Ovary (tissue), 7 donors: ENCODE measurements at regions not wholly inside any gene's neighbourhood (a gene's known extent, or its start where the extent isn't known, plus 50 kb on each side); places are given as distances from the start of the nearest gene placed in this dataset.

Experiments
- DNase-seq, 5 donors: peaks; one replicate each; pipeline ENCODE4 v3.0.0-alpha.2; 2019 to 2020
- H3K27ac ChIP-seq, 2 donors: fragments of 200-600 bp; one replicate each; pipeline versions ENCODE4 v1.5.1 to v1.8.0; 2019 to 2022
- H3K27me3 ChIP-seq: fragments of 200-600 bp; one replicate; pipeline ENCODE4 v1.8.0; 2022
- H3K36me3 ChIP-seq: fragments of 200-600 bp; sonication (generic); one replicate; pipeline ENCODE4 v1.5.1; 2019
- H3K4me1 ChIP-seq: one replicate; pipeline ENCODE4 v1.8.1; 2013; ENCODE audit warnings: mild to moderate bottlenecking, moderate library complexity; ENCODE audit not compliant: insufficient read depth
- H3K4me3 ChIP-seq: fragments of 200-600 bp; sonication (generic); one replicate; pipeline ENCODE4 v1.5.1; 2017
- H3K9me3 ChIP-seq, 2 donors: fragments of 200-600 bp in 1 of 2; sonication (generic) in 1 of 2; one replicate each; pipeline versions ENCODE4 v1.5.1 to v1.8.1; 2013 to 2019; ENCODE audit warnings: mild to moderate bottlenecking in 1 of 2, moderate library complexity in 1 of 2
- EP300 ChIP-seq: sonication (generic); formaldehyde crosslinking; IDR thresholded peaks from one replicate; pipeline ENCODE4 v1.6.1; 2017; ENCODE audit warnings: antibody characterized with exemption
- POLR2A ChIP-seq: fragments of 450-650 bp; IDR thresholded peaks from one replicate; pipeline ENCODE4 v1.6.1; 2017; ENCODE audit warnings: antibody characterized with exemption, mild to moderate bottlenecking, moderate library complexity
- WGBS, 3 donors: extraction: QIAGEN DNeasy Blood & Tissue Kit in 1 of 3; methylation state at CpG; one replicate each; pipeline versions ENCODE4 v1.1.5 to v1.1.7; 2013 to 2017; 5-methylcytosine and 5-hydroxymethylcytosine counted together
- intact Hi-C, 4 donors: fragments of 100-400 bp; cut with DNase I; formaldehyde crosslinking; loops; one replicate each; pipeline versions ENCODE4 v1.11.0 to v1.15.1; 2022 to 2023
- TF ChIP-seq, protein P1 (sequence below), 3 donors: fragments of 450-650 bp in 2 of 3; fragments of 200-600 bp in 1 of 3; IDR thresholded peaks; one replicate each; pipeline versions ENCODE4 v1.5.1 to v1.8.0; 2016 to 2022; ENCODE audit warnings: antibody characterized with exemption in 3 of 3, mild to moderate bottlenecking in 1 of 3
- donor health status: DM: no; HTN: no; CAD: no; lungs with moderate emphysema.
- donor health status: DM: no; HTN: no; CAD: no.
- donor health status: Bipolar disorder and iron deficiency.
- donor health status: DM: no; HTN: no; CAD: no.
- donor health status: DM: yes; HTN: yes; CAD: no.

DNA sequence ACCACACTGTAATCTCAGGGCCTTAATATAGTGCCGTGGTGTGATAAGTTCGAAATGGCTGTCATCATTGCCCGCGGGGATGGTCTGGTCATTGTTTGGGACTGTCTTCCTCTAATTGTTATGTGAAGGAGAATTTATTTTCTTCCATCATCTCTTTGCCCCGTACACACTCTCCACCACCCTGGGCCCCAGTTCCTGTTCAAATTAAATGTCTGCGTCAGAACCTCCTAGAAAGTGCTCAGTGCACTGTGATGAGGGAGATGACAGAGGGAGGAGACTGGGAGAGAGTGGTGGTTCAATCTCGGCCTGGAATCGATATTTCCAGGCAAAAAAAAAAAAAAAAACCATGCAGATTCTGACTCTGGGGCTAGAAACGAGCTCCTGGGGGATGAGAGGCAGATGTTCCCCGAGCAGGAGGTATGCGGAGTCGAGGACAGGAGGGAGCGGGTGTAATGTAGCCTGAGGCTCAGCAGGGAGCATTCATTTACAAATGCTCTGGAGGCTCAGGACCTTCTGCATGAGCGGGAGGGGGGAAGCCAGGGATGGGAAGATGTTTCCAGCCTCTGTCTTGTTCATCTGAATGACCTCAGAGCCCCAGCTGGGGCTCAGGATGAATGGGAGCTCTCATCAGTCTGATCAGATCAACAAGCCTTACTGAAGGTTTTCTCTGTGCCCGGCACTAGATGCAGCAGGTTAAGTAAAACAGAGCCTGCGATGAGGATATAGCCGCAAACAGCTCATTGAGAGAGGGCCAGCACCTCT lies 219.5 kb downstream of the TBX5 start:
- Histone ChIP-seq H3K9me3 (no peaks in the 10 kb centered on the region), H3K36me3 (no peaks in the 10 kb centered on the region), H3K27me3 (no peaks in the 10 kb centered on the region), H3K4me3 (no peak overlapping the region), H3K27ac (no peak overlapping the region), H3K4me1 (no peaks in the 10 kb centered on the region)
- no peak for TF ChIP-seq POLR2A
- TF ChIP-seq, protein P1, sequence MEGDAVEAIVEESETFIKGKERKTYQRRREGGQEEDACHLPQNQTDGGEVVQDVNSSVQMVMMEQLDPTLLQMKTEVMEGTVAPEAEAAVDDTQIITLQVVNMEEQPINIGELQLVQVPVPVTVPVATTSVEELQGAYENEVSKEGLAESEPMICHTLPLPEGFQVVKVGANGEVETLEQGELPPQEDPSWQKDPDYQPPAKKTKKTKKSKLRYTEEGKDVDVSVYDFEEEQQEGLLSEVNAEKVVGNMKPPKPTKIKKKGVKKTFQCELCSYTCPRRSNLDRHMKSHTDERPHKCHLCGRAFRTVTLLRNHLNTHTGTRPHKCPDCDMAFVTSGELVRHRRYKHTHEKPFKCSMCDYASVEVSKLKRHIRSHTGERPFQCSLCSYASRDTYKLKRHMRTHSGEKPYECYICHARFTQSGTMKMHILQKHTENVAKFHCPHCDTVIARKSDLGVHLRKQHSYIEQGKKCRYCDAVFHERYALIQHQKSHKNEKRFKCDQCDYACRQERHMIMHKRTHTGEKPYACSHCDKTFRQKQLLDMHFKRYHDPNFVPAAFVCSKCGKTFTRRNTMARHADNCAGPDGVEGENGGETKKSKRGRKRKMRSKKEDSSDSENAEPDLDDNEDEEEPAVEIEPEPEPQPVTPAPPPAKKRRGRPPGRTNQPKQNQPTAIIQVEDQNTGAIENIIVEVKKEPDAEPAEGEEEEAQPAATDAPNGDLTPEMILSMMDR (IDR thresholded peaks at IDR 0.05): no peak
- TF ChIP-seq EP300: no peak
- WGBS, 3 donors: 21 to 36% (median 26%) methylated on average over 17 of the region's 17 CpGs
- intact Hi-C loops: no loop called here
- DNase-seq: no peak

DNA sequence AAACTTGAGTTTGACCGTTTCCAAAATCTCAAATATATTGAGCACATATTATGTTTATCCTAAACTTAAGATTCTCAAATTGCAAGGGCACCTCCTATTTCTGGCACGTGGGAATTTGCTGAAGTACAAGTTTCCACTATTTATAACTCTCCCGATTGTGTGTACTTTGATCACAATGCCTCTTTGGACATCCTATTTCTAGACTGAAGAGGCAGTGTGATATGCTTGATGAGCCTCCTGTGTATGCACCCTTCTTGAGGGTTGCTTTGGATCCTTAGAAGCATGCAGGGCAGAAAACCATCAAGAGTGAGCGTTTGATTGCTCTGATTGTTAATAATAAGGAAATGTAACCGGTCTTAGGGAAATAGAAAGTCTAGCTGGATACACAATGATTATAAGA lies 218.9 kb upstream of the RBM19 start:
- TF ChIP-seq EP300 (no peak), POLR2A (no peak)
- TF ChIP-seq, protein P1 (IDR thresholded peaks at IDR 0.05): no peak
- H3K27ac ChIP-seq: no peak overlapping the region
- WGBS, 3 donors: 57 to 75% (median 67%) methylated on average over 5 of the region's 5 CpGs
- H3K4me1 ChIP-seq: no peaks in the 10 kb centered on the region
- no peaks in the 10 kb centered on the region for H3K9me3 ChIP-seq
- DNase-seq: no peak
- H3K27me3 ChIP-seq: no peaks in the 10 kb centered on the region
- no peaks in the 10 kb centered on the region for H3K36me3 ChIP-seq
- H3K4me3 ChIP-seq: no peak overlapping the region
- intact Hi-C loops: no loop called here

DNA sequence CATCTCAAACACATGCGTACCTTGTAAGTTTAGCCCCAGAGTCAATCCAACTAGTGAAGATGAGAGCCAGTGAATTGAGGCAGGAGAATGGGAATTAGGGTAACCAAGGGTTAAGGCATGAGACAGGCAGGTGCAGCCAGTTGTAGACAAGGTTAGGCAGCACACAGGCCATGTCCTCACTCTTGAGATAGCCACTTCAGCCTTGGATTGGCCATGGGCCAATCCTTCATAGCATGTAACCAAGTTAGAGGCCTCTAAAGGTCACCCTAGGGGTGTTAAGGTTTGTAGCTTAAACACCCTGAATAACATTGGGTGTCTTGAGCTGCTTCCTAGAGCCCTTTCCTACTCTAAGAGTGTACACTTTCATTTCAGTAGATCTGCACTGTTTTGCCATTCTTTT lies 208.2 kb upstream of the RBM19 start:
- WGBS, 3 donors: 93 to 100% (median 94%) methylated on average over 1 of the region's 1 CpG
- no peak overlapping the region for H3K4me3 ChIP-seq
- H3K27ac ChIP-seq: no peak overlapping the region
- intact Hi-C loops: no loop called here
- TF ChIP-seq, protein P1 (IDR thresholded peaks at IDR 0.05): no peak
- TF ChIP-seq EP300: no peak
- no peak for TF ChIP-seq POLR2A
- DNase-seq: no peak
- no peaks in the 10 kb centered on the region for H3K27me3 ChIP-seq
- H3K9me3 ChIP-seq: no peaks in the 10 kb centered on the region
- no peaks in the 10 kb centered on the region for H3K4me1 ChIP-seq
- no peaks in the 10 kb centered on the region for H3K36me3 ChIP-seq

DNA sequence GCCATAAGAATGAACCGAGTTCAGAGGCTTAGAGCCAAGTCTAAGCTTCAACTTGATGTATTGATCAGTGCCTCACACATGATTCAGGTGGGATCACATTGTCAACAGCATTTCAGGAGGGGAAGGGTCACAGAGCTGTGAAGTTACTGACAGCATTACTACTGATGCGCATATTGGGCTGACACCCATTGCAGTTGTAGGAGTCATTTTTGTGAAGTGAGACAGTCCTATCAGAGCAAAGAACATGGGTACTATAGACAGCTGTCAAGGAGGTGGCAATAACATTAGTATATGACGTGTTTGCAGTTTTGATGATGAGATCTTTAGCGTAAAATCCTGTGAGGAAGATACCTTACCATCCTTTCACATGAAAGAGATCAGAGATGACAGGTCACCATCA lies 206.0 kb upstream of the RBM19 start:
- Histone ChIP-seq H3K36me3 (no peaks in the 10 kb centered on the region), H3K4me1 (no peaks in the 10 kb centered on the region), H3K9me3 (no peaks in the 10 kb centered on the region), H3K4me3 (no peak overlapping the region), H3K27me3 (no peaks in the 10 kb centered on the region), H3K27ac (no peak overlapping the region)
- DNase-seq: no peak
- intact Hi-C loops: no loop called here
- TF ChIP-seq EP300 (no peak), POLR2A (no peak)
- TF ChIP-seq, protein P1 (IDR thresholded peaks at IDR 0.05): no peak
- 60 to 90% (median 75%) methylated on average over 4 of the region's 4 CpGs for WGBS, 3 donors
